NCI-H1436 (cell line): ENCODE measurements at regions not wholly inside any gene's neighbourhood (a gene's known extent, or its start where the extent isn't known, plus 50 kb on each side); places are given as distances from the start of the nearest gene placed in this dataset.

Experiments used
- DNase-seq: peaks from one replicate; lab custom pipeline; 2025; lab: John Stamatoyannopoulos, UW

DNA sequence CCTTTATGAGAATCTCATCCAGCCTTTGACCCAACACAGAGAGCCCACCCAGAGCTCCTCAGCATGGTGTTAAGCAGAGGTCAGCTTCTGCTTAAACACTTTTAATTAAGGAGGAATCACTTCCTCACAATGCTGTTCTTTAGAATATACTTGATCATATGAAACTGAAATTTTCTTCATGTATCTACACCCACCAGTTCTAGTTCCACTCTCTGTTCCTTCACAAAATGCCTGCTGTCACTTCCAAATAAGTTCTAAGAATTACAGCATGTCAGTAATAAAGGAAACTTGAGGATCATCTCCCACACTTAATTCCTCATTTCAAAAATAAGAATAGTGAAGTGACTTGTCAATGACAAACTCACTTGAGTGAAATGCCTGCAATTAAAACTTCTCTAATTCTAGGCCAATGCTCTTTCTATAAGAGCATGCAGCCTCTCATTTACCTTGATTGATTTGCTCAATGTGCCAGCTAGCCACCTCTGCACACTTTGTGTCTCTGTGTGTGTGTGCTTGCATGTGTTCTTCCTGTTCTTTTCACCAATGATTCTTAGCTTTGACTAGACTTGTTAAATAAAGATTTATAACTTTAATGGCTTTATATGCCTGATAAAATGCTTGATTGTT, 356.3 kb downstream of the PLPP3 start:
- no peak for DNase-seq

DNA sequence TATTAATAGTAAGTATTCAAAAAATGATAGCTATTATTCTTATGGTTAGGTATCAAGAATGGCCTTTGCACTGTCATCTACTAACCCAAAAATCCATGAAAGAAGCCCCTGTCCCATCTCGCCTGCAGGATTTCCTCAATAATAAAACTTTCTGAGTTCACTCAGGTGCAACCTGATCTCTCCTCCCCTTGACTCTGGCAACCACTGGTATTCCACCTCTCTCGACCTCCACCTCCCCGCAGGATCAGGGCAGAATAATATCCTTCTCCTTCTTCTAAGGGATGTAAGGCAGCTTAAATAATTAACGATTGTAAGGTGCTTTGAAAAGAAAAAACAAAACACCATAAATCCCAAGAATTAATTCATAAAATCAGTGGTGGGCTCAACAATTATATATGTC, 359.3 kb downstream of the PLPP3 start:
- DNase-seq, result no peak

DNA sequence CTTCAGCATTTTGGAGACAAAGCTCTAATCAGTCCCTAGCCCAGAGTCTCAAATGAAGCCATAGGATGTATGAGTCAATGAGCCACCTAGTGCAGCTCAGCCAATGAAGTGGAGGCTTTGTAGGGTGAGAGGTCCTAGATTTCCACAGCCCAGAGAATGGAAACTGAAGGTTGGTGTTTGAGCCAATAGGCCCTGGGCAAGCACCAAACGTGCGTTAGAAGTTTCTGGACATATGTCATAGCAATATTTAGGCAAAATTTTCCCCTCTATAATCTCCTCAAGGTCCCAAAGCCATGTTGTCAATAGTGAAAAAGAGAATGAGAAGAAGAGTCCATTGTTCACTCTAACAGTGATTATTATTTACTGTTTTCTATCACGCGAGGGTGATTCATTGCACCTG, 361.3 kb downstream of the PLPP3 start:
- DNase-seq, result no peak

DNA sequence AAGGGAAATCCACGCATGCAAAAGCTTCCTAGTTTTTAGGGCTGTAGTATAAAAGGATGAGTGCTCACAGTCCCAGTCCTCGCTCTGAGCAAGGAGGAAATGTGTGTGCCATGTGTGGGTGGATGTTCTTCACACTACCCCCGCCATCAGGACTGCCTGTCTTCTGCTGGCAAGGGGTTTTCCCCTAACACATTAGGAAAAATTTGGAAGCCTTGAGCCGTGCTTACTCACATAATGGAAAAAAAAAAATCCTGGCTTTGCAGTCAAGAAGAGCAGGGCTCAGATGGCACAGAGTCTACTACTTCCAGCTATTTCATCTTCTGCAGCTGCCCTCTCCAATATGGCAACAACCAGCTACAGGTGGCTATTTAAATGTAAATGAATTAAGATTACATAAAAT, 363.1 kb downstream of the PLPP3 start:
- no peak for DNase-seq

DNA sequence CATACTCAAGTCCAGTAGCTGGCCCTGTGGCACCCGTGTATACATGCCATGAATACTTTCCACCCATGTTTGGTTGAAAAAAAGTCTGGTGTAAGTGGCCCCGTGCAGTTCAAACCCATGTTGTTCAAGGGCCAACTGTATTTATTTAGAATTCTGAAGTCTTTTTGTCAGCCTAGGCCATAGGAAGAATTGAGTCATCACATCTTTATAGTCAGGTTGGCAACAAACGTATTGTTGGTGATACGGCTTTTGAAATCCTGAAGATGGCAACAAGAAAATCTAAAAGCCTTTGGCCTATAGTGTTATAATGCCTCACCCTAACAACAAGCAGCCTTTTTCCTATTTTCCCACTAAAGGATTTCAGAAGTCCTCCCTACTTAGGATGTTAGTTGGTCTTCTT, 363.6 kb downstream of the PLPP3 start:
- DNase-seq, result no peak

DNA sequence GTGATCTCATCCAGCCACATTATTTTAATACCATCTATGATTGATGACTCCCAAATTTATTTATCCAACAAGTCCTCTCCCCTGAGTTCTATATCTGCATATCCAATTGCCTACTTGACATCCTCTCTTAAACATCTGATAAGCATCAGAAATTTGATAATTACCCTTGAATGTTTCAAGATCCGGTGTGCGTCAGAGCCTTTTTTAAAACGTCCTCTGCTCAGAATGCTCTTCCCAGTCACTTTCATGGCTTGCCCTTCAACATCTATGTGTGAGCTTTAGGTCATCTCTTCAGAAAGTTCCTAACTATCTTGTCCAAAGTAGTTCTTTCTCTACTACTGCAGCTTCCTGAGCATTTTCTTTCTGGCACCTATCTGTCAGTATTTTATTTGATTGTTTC, 364.3 kb downstream of the PLPP3 start:
- no peak for DNase-seq

DNA sequence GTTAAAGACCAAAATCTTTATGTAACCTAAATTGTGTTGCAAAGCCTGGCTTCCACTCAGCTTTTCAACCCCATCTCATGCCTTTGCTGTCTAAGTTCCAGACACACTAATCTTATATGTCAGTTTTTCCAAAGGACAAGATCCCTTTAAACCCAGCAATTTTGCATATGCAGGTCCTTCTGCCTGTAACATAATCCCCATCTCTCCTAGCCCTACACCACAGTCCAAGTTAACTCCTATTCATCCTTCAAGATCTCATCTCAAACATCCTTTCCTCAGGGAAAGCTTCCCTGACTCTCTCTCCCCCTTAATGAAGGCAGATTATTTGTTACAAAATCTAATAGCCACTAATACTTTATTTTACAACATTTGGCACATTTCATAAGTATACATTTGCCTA, 366.3 kb downstream of the PLPP3 start:
- no peak for DNase-seq

DNA sequence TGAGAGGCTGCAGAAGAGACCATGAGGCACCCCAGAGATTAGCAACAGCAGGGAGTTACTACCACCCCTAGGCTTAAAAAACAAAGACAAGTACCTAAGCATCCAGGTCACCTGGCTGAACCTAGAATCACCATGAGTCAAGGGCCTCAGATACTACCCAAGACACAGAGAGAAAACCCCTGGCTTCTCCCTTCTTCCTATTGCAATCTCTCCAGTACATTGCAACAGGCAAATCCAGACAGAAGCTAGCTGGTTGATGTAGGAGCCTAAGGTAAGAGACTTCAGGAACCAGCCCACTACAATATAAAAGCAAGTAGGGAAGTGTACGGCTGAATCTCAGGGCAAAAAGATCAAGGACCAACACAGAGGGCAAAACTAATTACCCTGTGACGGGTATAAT, 367.2 kb downstream of the PLPP3 start:
- DNase-seq, result no peak

DNA sequence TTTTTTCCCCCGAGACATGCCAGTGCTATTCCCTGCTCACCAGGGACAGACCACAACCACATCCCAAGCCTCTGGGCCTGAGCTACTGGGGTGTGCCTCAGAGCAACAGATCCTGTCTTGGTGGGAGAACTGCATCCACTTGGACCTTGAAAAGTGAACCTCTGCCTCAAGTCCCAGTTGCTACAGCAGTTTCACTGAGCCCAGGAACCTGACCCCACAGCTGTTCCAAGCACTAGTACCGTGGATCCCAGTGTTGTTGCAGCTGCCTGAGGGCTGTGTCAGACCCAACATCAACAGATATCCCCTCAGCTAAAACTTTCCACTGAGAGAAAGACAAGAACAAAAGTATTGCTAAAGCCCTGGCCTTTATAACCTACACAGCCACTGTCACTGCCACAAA, 373.0 kb downstream of the PLPP3 start:
- DNase-seq, result no peak

DNA sequence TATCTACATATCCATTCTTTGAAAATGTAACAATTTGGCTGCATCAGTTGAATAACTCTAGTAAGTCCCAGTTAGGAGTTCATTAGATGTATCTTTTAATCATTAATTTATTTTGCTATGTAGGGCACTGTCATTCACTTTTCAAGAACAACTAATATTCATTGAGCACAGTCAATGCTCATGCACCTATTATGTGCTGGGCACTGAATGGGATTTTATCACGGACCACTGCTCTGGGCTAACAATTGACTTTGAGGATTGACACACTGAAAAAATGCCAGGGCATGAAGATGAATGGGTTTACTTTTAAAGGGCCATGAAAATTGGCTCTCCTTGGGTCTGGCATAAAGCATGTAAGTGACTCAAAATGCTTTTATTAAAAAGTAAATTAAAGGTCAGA, 375.2 kb downstream of the PLPP3 start:
- no peak for DNase-seq

DNA sequence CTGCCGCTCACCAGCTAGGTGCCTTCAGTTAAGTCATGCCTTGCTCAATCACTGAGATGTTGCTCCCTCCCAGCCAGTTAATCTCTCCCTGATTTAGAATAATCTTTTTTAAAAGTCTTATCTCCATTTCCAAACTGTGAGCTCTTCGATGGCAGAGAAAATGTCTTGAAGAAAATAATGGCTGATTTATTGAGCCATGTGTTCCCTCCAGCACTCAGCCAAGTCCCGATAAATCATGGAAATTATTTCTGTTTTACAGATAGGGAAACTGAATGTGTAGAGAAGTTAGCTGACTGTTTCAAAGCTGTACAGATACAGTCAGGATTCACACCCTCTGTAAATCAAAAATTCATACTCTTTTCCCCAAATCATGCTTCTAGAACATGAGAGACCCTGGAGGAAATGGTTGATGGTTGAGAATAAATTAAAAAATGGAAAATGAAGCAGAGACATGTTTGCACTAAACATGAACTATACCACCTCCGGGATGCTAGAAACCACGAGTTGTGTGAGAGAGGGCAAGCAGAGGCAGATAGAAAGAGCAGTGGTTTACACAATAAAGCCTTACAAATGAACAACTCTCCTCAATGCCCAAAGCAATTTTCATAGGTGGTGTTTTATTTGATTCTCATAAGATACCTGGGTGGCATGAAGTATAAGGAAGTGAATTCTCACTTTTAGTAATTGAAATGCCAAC, 376.4 kb downstream of the PLPP3 start:
- no peak for DNase-seq

DNA sequence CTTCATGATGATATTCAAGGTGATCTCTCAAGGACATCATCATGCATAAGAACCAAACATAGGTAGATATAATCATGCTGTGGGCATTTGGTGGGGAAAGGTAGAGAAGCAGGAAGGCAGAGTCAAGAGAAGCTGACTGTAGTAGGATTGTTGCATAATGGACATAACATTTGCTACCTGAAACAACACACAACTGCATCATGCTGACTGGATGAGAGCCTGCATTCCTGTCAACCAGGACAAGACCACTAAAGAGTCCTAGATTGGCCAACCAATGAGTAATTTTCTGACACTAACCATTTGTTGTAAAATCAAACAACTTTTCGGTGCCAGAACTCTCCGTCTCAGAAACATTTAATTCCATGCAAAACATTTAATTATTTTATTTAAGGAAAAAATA, 377.2 kb downstream of the PLPP3 start:
- no peak for DNase-seq

DNA sequence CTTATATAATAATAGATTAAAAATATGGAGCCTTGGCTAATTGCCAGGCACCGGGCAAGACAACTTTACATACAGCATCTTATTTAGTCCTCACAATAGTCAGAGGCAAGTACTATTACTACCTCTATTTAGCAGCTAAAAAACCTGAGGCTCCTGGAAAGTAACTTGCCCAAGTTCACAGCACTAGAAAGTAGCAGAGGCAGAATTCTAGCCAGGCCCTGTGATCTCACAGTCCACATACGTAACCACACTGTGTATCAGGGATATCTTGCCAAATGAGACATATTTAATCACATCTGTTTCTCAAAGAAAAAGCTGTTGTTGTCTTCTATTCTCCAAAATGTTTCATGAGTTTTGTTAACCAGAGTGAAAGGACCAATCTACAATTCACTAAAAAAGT, 378.5 kb downstream of the PLPP3 start:
- DNase-seq, result no peak

DNA sequence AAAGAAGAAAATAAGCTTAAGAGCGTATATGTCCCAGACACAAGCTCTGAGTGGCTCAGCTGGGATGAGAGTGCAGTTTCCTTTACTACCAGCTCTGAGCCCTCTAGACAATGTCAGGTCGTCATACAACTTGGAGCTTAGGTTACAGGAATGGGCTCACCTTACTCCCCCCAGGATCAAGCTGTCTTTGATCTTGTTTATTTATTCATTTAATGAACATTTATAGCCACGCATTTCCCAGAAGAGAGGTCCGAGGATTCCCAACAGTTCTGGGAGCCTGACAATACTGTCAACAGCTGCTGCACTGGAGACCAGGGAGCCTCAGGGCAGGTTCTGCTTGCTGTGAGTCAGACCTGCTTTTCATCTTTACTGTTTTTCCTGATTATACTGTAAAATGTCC, 378.9 kb downstream of the PLPP3 start:
- DNase-seq, result no peak

DNA sequence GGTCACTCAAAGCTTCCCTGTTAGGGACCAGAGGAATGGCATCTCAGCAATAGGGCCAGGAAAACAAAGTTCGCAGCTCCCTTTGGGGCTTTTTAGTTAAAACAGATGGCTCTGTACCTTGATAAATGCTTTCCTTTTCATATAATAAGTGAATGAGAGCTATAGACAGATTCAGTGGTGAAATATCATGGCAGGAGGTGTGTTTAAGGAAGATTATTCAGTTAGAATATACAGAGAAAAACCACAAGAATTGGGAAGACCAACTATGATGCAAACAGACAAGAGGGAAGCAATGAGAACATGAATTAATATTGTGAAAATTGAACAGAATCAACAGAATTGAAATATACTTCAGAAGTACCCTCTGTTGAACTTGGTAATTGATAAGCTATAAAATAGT, 379.4 kb downstream of the PLPP3 start:
- no peak for DNase-seq

DNA sequence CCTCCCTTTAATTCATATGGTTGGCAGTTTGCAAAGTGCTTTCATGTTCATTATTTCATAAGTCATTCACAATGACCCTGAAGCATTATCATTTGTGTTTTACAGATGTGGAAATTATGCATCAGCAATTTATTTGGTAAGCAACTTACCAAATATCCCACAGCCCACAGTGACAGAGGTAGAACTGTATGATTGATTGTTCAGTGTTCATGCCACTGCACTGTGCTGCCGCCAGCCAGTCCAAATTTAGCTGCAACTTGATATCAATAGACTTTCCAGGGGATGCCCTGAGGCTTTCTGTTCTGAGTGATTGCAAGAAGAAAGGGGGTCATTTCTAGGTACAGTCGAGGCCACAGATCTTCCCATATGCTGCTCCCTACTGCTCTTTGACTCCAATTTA, 380.3 kb downstream of the PLPP3 start:
- DNase-seq, result no peak

DNA sequence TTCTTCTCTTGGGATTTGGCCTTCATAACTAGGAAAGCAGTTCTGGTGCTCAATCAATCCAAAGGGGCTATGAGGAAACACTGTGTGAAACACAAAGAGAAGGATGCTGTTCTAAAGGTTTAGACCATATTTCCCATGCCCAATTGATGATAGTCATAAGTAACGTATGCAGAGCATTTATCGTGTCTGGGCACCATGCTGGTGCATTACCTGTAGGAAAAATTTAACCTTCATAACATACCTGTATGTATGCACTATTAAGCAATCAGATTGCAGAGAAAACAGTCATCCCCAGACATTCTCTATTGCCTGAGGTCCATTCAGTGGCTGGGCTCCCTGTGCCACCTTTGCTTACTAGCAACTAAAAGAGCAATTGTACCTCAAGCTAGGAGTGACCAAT, 381.4 kb downstream of the PLPP3 start:
- DNase-seq, result no peak

DNA sequence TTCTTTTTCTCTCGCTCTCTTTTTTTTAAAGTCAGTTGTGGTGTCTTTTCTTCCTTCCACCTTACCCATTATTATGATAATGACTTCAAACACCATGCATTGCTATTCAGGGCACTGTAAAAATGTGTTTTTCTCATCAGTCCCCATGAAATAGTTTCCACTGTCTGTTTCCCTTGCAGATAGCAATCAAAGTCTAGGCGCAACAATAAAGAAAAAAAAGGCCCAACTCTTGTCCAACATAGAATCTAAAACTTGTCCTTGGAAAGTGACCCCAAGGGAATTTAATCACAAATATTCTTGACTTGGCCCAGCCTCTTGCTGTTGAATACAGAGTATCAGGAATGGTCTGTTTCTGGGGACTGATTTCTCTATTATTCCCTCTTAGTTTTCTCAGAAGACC, 382.5 kb downstream of the PLPP3 start:
- no peak for DNase-seq

DNA sequence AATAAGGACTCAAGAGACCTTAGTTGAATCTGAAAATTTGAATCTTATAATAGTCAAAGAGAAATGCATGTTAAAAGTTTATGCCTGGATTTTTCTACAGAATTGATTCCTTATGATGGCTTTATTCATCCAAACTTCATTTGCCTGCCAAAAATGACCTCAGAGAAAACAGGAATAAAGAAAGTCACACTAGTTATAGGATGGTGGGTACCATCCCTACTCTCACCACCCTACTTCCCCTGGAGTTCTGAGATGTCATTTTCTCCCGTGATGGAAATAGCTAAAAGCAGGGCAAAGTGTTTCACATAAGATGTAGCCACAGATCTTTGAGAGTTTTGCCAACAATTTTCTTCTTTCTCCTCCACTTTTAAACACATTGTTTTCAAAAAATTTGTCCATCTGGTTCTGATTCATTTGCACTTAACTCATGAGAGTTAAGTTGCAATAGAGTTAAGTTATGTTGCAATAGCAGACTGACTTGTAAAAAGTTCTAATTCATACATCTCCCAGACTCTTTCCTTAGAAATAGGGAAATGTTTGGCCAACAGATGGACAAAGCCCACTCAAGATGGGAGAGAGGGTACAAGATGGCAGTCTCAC, 384.6 kb downstream of the PLPP3 start:
- DNase-seq, result no peak

DNA sequence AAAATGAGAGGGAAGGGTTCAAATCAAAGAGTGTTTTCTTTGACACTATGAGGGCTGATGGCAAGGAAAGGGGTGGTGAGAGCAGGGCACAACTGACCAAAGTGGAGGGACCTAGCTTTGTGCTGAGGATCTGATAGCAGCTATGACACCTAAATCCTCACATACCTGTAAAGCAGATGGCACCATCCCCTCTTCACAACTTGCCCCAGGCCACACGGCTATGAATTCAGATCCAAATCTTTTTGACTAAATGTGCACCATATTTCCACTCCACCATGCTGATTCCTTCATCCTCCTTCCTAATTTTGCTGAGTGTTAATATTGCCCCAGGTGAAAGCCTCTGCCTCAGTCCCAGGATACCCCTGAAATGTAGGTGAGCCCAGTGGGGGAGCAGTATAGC, 385.7 kb downstream of the PLPP3 start:
- no peak for DNase-seq

DNA sequence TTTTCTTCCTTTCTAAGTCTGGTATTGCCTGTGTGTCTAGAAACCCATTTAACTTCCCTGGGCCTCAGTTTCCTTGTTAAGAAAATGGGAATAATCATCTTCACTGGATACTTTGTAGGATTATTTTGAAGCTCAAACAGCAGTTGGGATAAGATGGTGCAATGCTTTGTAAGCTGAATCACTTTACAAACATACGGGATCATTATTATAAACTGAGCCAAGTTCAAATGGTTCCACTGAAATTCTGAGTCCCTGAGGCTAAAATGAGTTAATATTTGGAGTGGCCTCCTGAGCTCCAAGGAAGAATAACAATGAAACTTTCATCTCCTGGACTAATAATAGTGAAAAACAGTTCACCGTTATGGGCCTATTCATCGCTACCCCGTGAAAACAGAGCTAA, 388.0 kb downstream of the PLPP3 start:
- DNase-seq, result no peak

DNA sequence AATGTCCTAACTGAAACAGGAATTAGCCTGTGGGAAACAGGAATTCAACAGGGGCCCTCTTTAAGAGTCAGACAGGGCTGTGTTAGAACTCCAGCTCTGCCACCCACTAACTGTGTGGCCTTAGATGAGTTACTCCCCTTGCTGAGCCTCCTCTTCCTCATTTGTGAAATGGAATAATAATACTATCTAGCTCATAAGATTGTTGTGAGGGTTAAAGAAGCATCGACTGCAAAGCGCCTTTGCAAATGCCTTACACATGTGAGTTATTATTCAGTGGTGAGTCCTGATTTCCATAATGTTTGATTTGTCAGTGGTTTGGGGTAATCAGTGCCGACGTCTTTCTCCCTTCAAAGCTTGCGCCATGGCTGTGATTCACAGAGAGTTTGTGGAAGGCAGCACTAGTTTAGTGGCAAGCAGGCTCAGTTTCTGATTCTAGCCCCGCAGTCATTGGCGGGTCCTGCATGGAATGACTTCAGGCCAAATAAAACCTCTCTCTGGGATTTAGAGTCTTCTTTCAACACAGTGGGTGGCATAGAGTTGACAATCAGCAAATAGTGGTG, 388.5 kb downstream of the PLPP3 start:
- no peak for DNase-seq

DNA sequence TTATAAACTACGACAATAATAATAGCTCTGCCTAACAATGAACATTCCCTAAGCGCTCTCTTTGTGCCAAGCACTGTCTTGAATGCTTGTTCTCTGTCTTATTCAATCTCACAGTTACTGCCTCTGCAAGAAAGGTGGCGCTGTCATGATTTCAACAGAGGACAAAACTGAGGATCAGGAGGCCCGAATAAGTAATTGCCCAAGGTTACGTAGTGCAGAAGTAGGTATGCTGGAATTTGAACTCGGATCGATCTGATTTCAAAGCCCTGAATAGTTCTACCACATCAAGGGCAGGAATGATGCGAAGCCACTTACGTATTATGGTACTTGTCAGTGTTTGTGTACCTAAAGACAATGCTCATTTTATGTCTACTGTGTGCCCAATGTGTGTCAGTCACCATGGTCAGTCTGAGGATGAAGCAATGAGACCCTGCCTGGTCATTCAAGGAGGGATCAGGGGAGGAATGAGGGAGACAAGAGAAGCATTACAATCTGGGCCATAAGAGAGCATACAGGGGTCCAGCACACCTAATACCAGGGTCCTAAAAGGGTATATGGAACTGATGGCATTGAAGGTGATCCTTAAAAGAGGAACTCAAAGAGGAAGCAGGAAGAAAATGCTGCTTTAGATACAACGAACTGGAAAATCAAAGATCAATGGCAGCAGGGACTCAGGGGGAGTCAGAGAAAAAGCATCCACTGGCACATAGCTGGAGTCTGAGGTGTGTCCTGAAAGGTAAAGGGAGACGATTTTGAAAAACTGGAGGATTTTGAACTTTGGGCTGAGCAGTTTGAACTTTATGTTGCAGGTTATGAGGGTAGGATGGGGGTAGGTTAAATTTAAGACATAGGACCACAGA, 389.2 kb downstream of the PLPP3 start:
- no peak for DNase-seq
